GM12891 (cell line): ENCODE measurements at regions not wholly inside any gene's neighbourhood (a gene's known extent, or its start where the extent isn't known, plus 50 kb on each side); places are given as distances from the start of the nearest gene placed in this dataset.

Experiments
- PAX5 ChIP-seq: IDR thresholded peaks from 2 replicates; pipeline ENCODE4 v1.6.1; 2011; ENCODE audit warnings: low read length, moderate library complexity, mild to moderate bottlenecking; ENCODE audit not compliant: insufficient read depth, severe bottlenecking
- POLR2A ChIP-seq: IDR thresholded peaks from 2 replicates; pipeline ENCODE4 v1.6.1; 2011; ENCODE audit warnings: low read depth, low read length, control low read depth
- POLR2AphosphoS5 ChIP-seq: IDR thresholded peaks from 2 replicates; pipeline ENCODE4 v1.6.1; 2011; ENCODE audit warnings: low read depth, low read length, control low read depth
- POU2F2 ChIP-seq: IDR thresholded peaks from 2 replicates; pipeline ENCODE4 v1.6.1; 2011; ENCODE audit warnings: low read depth, mild to moderate bottlenecking, control low read depth, low read length, moderate library complexity
- SPI1 ChIP-seq: IDR thresholded peaks from 2 replicates; pipeline ENCODE4 v1.6.1; 2011; ENCODE audit warnings: low read depth, low read length, control low read depth
- TAF1 ChIP-seq: IDR thresholded peaks from 2 replicates; pipeline ENCODE4 v1.6.1; 2011; ENCODE audit warnings: low read depth, low read length, control low read depth

DNA sequence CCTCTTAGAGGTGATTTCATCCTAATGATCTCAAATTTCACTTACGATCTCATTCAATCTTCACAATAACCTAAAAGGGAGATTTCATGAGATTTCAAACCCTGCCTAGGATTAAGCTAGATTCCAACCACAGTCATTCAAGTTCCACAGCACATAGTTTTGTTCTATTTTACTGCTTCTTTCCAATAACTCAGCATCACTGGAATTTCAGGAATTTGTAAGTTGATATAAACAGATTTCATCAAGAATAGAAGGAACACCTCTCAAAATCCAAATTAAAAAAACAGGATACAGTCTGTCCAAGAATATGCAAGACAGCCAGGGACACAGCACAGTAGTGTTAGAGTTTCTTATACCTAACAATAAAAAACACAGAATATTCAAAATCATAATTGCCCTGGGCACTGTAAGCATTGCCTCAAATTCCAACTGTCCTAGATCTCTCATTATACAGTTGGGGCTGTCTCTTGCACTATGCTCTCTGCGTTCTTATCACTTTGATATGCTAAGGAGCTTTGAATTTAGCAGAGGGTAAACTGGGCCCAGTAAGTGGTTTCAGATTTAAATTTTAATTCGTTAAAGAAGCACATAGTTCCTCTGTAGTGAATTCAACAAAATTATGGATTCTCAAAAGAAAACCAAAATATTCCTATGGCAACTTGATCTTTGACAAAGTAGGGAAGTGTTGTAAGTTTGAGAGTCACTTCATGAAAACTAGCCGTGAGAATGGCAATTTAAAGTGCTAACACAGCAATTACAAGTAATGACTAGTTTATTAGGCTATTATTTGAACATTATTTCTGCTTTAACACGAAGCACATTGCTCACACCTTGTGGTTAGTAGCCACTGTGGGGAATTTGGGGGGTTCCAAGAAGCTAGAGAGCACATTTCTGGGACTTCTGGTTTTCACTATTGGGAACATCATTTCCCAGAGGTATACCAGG, 478.6 kb upstream of the C9orf72 start:
- TF ChIP-seq POLR2A = no peak
- no peak for TF ChIP-seq SPI1
- TF ChIP-seq PAX5 = no peak
- TF ChIP-seq POLR2AphosphoS5 = no peak
- TF ChIP-seq TAF1 = no peak
- no peak for TF ChIP-seq POU2F2
